HUES6 (cell line): ENCODE measurements at regions not wholly inside any gene's neighbourhood (a gene's known extent, or its start where the extent isn't known, plus 50 kb on each side); places are given as distances from the start of the nearest gene placed in this dataset.

Experiments
- H3K27ac ChIP-seq: 2 replicates; pipeline ENCODE4 v1.7.0; 2013; ENCODE audit warnings: low read depth, mild to moderate bottlenecking, low read length, inconsistent platforms
- H3K27me3 ChIP-seq: 2 replicates; pipeline ENCODE4 v1.6.1; 2013; ENCODE audit warnings: low read length; ENCODE audit not compliant: control insufficient read depth, insufficient read depth
- H3K36me3 ChIP-seq: 2 replicates; pipeline ENCODE4 v1.6.1; 2013; ENCODE audit warnings: low read length; ENCODE audit not compliant: control insufficient read depth, insufficient read depth
- H3K4me1 ChIP-seq: 2 replicates; pipeline ENCODE4 v1.6.1; 2013; ENCODE audit warnings: low read length; ENCODE audit not compliant: control insufficient read depth, insufficient read depth
- H3K4me3 ChIP-seq: 2 replicates; pipeline ENCODE4 v1.5.1; 2013; ENCODE audit warnings: low read depth, low read length
- H3K9ac ChIP-seq: one replicate; pipeline ENCODE4 v1.6.1; 2013; ENCODE audit warnings: mild to moderate bottlenecking, low read length
- H3K9me3 ChIP-seq: 2 replicates; pipeline ENCODE4 v1.6.1; 2013; ENCODE audit warnings: low read depth, low read length; ENCODE audit not compliant: control insufficient read depth, insufficient read depth

DNA sequence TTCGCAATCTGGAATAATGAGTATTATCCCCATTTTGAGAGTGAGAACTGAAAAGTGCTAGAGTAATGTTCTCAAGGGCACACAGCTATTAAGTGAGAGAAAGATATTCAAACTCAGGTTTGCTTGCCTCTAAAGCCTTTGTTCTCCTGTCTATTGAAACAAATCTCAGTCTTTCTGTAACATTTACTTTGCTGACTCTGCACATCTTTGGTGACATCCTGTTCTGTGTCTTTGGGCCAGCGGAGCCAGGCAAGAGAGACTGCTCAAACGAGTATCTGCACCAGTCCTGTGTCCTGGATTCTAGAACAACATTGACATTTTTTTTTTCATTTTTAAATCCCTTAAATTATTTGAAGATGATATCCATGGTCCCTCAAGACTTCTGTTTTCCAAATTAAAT lies 1539.2 kb upstream of the PIK3C3 start:
- Histone ChIP-seq H3K4me3 (no peak overlapping the region), H3K36me3 (no peaks in the 10 kb centered on the region), H3K9me3 (no peaks in the 10 kb centered on the region), H3K4me1 (no peaks in the 10 kb centered on the region), H3K9ac (no peak overlapping the region), H3K27ac (no peak overlapping the region), H3K27me3 (no peaks in the 10 kb centered on the region)

DNA sequence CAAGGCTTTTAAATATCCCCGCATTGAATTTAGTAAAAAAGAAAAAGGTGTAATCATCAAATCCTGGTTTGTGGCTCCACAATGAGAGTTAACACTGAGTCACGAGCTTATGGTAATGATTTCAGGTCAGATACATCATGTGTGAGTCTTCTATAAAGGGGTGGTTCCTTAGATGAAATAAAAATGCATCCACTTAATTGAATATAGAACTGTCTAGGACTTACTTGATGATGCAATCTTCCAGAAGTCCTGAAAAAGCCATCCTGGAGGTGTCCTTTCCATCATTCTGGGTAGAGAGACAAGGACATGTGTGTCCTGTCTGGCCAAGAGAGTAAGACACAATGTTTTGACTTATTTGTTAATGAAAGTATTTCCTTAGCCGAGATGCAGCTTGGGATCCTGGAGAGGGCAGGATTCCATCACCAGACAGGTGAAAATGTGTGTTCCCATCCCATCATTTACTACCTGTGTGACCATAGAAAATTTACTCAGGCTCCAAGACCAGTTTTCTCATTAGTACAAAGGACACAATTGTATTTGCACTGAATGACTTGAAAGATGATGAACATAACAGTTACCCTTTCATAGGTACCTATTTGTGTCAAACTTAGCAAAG lies 1539.8 kb upstream of the PIK3C3 start:
- H3K9ac ChIP-seq: no peak overlapping the region
- no peaks in the 10 kb centered on the region for H3K4me1 ChIP-seq
- H3K27ac ChIP-seq: no peak overlapping the region
- H3K4me3 ChIP-seq: no peak overlapping the region
- H3K36me3 ChIP-seq: no peaks in the 10 kb centered on the region
- no peaks in the 10 kb centered on the region for H3K27me3 ChIP-seq
- no peaks in the 10 kb centered on the region for H3K9me3 ChIP-seq

DNA sequence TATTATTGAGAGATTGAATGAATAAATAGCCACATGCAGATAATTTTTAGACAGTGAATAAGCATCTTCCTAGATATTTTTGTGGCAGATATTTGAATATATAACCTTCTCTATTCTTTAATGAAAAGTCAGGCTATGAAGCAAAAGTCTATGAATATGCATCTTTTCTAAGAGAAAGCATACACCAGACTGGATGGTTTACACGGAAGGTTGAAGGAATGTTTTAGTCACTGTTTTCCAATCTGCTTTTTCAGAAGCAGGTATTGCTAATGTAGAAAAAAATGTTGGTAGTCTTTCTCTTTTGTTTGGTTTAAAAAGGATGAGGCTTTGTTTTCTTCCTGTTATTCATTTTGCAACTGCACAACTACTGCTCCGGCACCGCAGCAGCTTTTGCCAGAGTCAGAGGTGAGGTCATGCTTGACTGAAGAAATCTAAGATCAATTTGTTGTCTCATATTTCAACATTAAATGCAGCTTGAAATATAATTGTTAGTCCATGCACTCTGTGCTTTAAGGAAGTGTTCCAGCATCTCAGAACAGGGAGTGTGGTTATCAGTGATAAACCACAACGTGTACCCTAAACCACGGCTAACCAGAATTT lies 1540.8 kb upstream of the PIK3C3 start:
- Histone ChIP-seq H3K27ac (no peak overlapping the region), H3K9me3 (no peaks in the 10 kb centered on the region), H3K27me3 (no peaks in the 10 kb centered on the region), H3K9ac (no peak overlapping the region), H3K4me1 (no peaks in the 10 kb centered on the region), H3K36me3 (no peaks in the 10 kb centered on the region), H3K4me3 (no peak overlapping the region)

DNA sequence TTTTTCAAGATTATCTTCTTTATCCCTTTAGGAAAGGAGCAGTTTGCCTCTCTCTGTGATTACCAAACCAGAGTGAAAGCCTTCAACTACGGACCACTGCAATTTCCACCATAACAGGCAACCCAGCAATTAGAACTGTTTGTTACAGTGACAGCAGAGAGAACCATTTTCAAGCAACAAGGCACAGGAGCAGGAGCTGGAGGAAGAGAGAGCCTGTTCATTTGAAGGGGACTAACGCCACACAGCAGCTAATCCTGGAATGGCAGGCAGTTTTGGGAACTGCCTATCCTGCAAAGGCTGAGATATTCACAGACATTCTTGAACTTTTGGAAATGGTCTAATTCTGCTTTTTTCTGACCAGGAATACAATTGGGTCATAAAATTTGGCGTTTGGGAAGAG lies 1541.9 kb upstream of the PIK3C3 start:
- Histone ChIP-seq H3K4me3 (no peak overlapping the region), H3K27ac (no peak overlapping the region), H3K27me3 (no peaks in the 10 kb centered on the region), H3K36me3 (no peaks in the 10 kb centered on the region), H3K4me1 (no peaks in the 10 kb centered on the region), H3K9ac (no peak overlapping the region), H3K9me3 (no peaks in the 10 kb centered on the region)

DNA sequence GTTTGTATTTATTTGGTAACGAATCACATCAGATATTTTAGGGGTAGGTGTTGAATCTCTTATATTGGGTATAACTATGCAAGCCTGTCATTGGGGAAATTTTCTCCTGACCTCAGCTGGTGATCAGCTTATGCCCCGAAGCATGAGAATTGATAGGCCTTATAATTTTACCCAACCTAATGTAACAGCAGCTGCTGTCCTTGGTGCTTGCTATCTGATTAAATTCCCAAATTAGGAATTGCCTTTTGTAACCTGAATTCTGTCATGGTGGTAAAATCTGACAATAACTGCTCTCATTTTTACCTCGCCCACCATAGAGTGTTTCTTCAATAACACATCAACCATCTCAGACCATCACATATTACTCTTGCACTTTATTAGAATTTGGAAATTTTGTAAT lies 1542.6 kb upstream of the PIK3C3 start:
- no peak overlapping the region for H3K27ac ChIP-seq

DNA sequence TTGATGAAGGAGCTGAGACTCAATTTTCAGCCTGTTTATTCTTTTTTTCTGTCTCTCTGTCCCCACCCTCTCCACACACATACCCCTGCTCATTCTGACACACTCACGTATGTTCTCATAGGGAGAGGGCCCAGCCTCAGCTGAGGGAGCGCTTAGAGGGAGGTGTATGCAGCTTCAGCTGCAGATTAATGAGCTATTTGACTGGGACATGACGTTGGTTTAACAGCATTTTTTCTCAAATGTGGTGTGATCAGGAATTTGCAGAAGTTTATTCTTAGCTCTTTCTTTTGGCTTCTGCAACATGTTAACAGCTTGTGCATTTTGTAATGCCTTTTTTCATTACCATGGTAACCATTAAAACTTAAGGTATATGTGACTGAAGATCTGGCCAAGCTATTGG lies 1547.1 kb upstream of the PIK3C3 start:
- H3K9me3 ChIP-seq: no peaks in the 10 kb centered on the region
- H3K4me3 ChIP-seq: no peak overlapping the region
- no peaks in the 10 kb centered on the region for H3K4me1 ChIP-seq
- no peak overlapping the region for H3K27ac ChIP-seq
- no peaks in the 10 kb centered on the region for H3K36me3 ChIP-seq
- no peak overlapping the region for H3K9ac ChIP-seq
- no peaks in the 10 kb centered on the region for H3K27me3 ChIP-seq

More for the DNA sequence above, 1542.6 kb upstream of the PIK3C3 start:
- H3K4me3 ChIP-seq: no peak overlapping the region
- no peaks in the 10 kb centered on the region for H3K27me3 ChIP-seq
- no peaks in the 10 kb centered on the region for H3K36me3 ChIP-seq
- no peaks in the 10 kb centered on the region for H3K4me1 ChIP-seq
- H3K9me3 ChIP-seq: no peaks in the 10 kb centered on the region
- H3K9ac ChIP-seq: no peak overlapping the region

DNA sequence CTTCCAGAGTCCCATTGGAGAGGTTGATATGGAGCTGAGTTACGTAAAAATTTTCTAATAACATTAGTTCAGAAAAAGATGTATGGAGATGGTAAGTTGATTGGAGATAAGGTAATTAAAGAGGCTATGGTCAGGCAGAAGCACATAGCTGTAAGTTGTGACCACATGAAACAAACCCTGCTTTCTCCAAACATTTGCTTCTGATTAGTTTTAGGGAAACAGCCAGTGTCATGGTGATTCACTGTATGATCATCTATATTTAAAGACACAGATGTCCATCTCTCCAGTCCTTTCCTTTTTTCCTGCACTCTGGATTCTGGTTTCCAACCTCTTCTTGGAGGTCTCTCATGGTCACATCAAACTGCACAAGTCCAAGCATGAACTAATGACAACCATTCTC lies 1550.8 kb upstream of the PIK3C3 start:
- no peaks in the 10 kb centered on the region for H3K9me3 ChIP-seq
- H3K9ac ChIP-seq: no peak overlapping the region
- no peaks in the 10 kb centered on the region for H3K36me3 ChIP-seq
- no peak overlapping the region for H3K4me3 ChIP-seq
- no peaks in the 10 kb centered on the region for H3K4me1 ChIP-seq
- H3K27ac ChIP-seq: no peak overlapping the region
- no peaks in the 10 kb centered on the region for H3K27me3 ChIP-seq

DNA sequence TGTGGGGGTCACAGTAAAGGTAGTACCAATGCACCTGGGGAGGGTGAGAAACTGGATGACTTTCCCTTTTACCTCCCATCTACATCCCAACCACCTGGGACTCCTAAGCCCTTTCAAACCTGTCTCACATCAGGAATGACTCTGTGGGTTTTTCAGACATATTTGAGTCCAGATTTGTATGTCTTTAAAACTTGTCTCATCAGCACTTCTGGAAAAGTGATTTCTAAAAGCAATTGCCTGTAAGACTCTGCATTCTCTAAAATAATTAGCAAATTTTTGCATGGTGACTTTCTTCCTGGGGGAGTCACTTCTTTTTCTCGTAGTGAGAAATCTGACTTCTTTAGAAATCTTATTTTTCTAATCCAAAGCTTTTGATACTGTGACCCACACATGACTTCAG lies 1553.0 kb upstream of the PIK3C3 start:
- Histone ChIP-seq H3K27ac (no peak overlapping the region), H3K4me3 (no peak overlapping the region), H3K4me1 (no peaks in the 10 kb centered on the region), H3K9ac (no peak overlapping the region), H3K9me3 (no peaks in the 10 kb centered on the region), H3K36me3 (no peaks in the 10 kb centered on the region), H3K27me3 (no peaks in the 10 kb centered on the region)

DNA sequence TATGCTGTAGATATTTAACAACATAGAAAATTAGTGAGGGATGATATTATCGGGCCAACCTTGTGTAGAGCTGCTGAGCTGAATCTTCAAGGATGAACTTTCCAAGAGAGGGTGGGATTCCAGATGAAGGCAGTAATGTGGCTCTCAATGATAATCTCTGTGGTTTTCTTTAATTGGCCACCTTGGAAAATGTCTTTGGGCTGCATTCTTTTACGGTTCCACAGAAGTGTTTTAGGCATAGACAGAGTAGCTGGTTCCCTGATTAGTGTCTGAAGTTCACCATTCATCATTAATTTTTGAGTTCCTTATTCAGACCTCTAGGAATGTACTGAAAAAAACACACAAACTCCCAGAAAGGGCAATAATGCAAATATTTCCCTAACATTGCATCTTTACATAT lies 1566.9 kb upstream of the PIK3C3 start:
- no peaks in the 10 kb centered on the region for H3K9me3 ChIP-seq
- no peak overlapping the region for H3K27ac ChIP-seq
- H3K36me3 ChIP-seq: no peaks in the 10 kb centered on the region
- H3K27me3 ChIP-seq: no peaks in the 10 kb centered on the region
- H3K4me3 ChIP-seq: no peak overlapping the region
- no peaks in the 10 kb centered on the region for H3K4me1 ChIP-seq
- H3K9ac ChIP-seq: no peak overlapping the region

DNA sequence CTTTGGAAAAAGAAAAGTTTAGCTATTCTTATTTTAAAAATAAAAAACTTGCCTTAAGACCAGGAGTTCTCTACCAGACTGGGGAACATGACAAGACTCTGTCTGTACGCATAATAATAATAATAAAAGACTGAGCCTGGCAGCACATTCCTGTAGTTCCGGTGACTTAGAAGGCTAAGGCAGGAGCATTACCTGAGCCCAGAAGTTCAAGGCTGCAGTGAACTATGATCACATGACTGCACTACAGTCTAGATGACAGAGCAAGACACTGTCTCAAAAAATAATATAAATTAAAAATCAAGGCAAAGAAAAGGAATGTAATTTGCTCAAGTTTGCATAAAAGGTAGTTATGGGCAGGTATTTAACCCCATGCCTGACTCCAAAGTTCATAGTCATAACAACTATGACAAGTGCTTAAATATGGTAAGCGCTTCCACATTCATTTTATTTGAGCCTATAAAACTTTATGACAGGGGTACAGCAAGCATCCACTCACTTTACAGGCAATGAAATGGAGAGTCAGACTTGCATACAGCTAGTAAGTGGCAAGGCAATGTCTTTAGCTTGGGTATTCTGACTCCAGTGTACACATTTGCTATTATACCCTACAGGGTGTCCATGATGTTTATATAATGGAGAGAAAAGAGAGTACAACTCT lies 1567.8 kb upstream of the PIK3C3 start:
- Histone ChIP-seq H3K36me3 (no peaks in the 10 kb centered on the region), H3K4me3 (no peak overlapping the region), H3K9me3 (no peaks in the 10 kb centered on the region), H3K27me3 (no peaks in the 10 kb centered on the region), H3K27ac (no peak overlapping the region), H3K4me1 (no peaks in the 10 kb centered on the region), H3K9ac (no peak overlapping the region)

DNA sequence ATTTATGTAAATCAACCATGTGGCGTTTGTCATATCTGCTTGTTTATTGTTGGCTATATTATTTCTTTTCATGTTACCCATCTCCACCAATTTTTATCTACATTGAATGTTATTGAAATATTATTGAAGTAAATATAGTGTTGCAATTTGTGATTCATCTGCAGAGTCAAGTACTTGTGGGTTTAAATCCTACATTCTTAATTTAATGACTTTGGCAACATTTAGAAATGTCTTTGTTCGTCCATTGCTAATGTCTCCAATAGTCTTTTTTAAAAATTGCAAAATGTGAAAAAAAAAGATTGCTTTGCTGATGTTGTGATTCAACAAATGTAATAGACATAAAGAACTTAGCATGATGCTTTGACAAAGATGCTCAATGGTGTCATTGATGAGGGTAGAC lies 1572.8 kb upstream of the PIK3C3 start:
- Histone ChIP-seq H3K9me3 (no peaks in the 10 kb centered on the region), H3K4me1 (no peaks in the 10 kb centered on the region), H3K36me3 (no peaks in the 10 kb centered on the region), H3K27ac (no peak overlapping the region), H3K4me3 (no peak overlapping the region), H3K9ac (no peak overlapping the region), H3K27me3 (no peaks in the 10 kb centered on the region)
